ENCODE measurements at regions not wholly inside any gene's neighbourhood (a gene's known extent, or its start where the extent isn't known, plus 50 kb on each side); places are given as distances from the start of the nearest gene placed in this dataset.
"Not testable (repeated sequence)": the region's sequence is repeated elsewhere in the genome, so short reads cannot be mapped to it uniquely, and the experiment has no call there.

GRCh38 chr1:194033646-194034045, 847.2 kb upstream of the B3GALT2 start:
- DNase-seq, result no peak

DNA sequence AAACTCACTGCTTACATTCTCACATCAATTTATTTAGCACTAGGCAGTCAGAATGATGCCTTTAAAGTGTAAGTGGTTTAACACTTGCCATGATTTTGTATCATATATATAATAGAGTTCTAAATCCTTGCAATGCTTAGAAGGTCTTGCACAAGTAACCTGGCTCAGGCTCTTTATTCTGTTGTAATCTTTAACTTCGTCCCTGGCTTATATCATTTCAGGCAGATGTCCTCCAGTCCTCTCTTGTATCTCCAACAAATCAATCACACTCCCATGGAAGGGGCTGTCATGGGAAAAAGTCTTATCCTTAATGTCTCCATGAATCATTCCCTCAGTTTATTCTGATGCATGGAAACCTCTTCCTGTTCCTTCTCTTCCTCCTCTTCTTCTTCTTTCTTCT, 841.6 kb upstream of the B3GALT2 start:
- DNase-seq, result no peak

DNA sequence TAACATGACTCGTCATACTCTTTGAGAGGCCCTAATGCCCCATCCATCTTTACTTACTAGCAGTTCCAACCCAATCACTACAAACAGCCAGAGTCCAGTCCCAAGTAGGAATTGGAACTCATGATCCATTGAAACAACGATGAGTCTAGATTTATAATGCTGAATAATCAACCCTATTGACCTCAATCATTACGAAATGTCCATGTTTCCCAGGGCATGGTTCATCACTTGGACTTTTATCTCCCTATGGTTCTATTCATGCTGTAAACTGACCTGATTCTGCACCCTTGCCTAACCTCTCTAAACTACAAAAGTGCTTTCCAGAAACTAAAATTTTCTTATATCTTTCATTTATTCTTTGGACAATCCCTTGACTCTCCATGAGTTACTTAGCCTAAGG, 840.0 kb upstream of the B3GALT2 start:
- DNase-seq, result no peak

- DNase-seq, result no peak
Observed at GRCh38 chr1:194024659-194025058, 838.2 kb upstream of the B3GALT2 start.

DNA sequence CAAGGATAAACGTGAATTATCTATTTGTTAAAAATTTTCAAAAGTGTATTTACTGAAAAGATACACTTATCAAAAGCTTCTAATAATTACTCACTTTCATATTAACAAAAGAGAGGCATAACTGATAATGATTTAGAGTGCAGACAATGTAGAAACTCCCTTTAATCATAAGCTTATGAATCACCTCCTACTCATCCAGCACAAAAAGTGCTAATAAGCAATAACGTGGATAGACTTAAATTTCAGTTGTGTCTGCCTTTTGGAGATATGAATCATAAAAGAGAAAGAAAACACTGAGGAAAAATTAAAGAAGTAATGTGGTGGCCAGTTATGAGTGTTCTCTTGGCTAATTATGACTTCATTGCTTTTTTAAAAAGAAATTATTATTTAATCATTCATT, 827.6 kb upstream of the B3GALT2 start:
- no peak for DNase-seq

GRCh38 chr1:194013561-194013960, 827.1 kb upstream of the B3GALT2 start:
- DNase-seq, result no peak

DNA sequence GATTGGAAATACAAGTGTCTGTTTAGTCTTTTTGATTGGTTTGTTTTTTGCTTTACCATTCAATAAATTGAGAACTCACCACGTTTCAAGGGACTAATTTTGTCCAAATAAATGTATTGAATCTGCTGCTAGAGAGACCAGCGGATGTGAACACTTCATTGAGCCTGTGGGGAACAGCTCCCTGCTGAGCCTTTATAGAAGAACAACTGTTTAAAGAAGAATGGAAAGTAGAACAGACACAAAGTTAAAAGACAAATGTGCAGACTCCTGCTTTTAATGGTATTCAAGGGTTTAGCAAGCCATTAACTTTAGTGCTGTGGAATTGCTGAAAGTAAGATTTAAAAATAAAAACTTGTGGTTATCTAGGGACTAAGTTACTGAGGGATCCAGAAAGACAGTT, 817.7 kb upstream of the B3GALT2 start:
- no peak for DNase-seq

- not testable (repeated sequence) for DNase-seq
Observed at GRCh38 chr1:194001726-194002350, 815.4 kb upstream of the B3GALT2 start.

DNA sequence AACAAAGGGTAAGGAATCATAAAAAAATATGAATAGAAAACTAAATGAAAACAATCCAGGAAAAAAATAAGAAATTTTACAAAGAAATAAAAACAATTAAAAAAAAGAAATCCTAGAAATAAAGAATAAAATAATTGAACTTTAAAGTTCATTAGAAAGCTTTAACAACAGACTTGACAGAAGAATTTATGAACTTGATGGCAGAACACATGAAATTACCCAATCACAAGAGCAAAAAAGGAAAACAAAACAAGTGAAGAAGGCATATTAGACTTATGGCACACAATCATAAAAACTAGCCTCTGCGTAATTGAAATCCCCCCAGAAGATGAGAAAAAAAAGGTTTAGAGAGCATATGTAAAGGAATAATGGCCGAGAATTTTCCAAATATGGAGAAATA, 802.5 kb upstream of the B3GALT2 start:
- DNase-seq, result no peak

DNA sequence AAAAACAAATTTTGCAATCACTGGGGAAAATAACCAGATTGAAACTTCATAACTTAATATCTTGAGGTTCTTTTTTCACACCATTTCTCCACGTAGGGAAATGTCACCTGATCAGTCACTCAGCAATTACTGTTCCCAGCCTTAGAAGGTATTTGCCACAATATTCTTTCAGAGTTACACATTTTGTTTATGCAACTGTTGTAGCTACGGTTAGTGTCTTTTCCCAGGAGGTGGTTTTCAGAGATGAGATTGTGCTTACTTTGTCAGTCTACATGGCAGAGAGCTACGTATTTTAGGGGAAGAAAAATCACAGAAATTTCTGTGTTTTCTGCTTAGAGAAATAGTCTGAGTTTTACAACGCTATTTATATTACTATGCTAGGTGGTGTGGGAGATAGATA, 792.8 kb upstream of the B3GALT2 start:
- DNase-seq, result no peak

DNA sequence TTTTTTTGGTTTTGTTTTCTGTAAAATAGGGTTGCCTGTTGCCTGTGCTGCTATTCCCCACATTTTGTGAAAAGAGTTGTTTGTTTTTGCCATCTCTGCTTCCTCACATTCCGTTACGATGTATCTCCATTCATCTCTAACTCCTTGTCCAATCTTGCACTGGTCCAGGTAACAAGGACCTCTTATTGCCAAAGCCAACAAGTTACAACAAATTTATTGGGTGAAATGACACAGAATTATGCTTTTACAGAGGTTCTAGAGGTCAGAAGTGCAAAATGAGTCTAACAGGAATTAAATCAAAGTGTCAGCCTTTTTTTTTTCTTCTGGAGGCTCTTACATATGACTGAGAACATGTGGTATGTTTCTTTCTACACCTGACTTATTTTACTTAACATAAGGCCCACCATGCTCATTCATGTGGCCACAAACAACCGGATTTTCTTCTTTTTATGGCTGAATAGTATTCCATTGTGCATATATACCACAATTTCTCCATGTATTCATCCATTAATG, 787.9 kb upstream of the B3GALT2 start:
- DNase-seq, result no peak

DNA sequence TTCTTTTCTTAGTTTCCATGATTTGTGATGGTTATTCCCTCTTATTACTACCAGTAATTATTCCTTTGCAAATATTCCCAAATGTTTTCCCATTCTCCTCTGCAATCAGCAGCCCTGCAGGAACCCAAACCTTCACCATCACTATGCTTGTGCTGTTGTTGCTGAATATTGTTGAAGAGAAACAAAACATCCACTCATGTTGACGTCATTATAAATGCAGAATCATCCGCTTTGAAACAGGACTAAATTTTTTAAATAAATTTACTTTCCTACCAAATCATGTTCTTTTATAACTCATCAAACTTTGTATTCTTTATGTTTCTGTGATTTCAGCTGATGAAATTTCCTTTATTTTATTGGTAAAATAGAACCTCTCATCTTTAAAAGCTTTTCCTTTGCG, 787.0 kb upstream of the B3GALT2 start:
- DNase-seq, result no peak

DNA sequence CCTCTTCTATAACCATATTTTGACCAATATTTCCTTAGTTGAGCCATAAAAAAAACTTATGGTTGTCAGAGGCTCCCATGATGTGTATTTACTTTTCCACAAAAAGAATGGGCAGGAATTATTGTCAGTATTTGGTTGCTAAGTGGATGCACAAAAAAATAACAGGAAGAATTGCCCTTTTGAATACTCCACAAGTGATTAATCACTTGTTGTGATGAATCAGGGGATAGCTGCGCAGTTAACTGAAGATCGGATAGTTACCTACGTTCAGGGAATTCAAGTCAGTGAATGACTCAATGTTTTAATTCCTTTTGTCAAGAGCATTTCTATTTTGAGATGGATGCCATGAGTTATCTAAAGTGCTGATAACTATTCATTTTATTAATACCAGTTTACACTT, 785.2 kb upstream of the B3GALT2 start:
- DNase-seq, result no peak

DNA sequence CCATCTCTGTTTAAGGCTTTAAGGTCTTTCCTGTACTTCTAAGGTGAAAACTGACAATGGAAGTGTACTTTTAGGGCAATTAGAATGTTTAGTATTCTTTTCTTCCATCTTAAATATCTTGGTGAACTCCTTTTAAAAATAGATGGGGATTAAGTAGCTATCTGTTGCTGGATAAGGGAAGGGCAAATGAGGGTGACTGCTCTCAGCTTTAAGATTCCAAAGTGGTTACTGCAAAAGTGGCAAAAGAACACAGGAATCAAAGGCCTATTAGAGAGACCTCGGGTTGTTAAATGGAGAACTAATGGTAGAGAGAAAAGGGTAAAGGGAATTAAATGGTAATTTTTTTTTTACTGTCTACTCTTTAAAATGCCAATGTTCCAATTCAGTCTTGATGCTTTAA, 774.1 kb upstream of the B3GALT2 start:
- no peak for DNase-seq

- DNase-seq, result no peak
Observed at GRCh38 chr1:193960040-193960439, 773.6 kb upstream of the B3GALT2 start.

DNA sequence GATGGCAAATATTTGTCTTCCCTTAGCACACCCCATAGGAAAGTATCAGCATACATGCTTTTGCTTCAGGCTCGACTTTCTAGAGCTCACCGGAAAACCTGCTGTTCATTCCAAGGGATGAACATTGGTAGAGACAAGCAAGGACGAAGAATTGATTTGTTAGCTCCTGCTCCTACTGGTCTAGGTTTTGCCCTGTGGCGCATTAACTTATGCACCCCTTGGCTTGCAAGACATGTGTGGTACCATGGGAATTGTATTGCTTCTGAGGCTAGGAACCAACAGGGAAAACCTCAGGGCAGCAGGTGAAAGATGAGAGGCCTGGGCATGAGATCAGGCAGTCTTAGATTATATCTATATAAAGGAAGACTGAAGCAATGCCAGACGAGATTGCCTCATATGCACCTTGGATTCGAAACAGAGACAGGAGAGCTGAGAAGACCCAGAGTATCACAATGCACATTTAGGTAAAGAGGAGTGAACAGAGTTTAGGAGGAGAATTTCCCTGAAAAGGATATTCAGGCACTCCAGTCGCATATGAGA, 771.2 kb upstream of the B3GALT2 start:
- DNase-seq, result no peak

DNA sequence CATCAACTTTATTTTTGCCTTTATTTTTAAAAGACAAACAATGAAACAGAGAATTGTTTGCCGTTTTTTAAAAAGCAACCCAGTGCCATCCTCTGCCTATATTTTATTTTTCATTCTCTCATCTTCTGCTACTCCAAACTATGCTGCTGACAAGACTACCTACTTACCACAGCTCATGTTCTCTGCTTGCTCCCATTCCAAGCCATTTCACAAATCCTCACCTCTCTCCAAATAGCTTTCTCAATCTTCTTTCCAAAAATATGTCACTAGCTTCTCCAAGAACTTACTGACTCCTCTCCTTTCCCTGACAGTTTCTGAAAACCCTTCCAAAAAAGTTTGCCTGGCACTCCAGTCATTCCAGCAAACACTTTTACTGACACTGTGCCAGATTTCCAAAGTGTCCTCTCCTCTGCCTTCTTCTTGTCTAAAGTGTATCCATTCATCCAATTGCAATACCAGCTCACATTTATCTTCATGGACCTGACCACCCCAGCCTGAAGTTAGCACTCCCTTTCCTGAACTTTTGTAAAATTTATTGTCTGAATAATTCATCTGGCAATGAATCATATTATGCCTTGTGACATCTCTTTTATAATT, 766.5 kb upstream of the B3GALT2 start:
- no peak for DNase-seq

- DNase-seq, result no peak
Observed at GRCh38 chr1:193951984-193952383, 765.6 kb upstream of the B3GALT2 start.

DNA sequence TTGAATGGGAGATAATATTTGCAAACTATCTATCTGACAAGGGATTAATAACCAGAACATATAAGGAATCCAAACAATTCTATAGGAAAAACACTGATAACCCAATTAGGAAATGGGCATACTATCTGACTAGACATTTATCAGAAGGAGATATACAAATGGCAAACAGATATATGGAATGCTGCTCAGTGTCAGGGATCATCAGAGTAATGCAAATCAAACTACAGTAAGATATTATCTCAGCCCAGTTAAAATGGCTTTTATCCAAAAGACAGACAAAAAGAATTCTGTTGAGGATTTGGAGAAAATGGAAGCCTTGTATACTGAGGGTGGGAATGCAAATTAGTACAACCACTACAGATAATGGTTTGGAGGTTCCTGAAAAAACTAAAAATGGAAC, 758.0 kb upstream of the B3GALT2 start:
- DNase-seq, result no peak

GRCh38 chr1:193940176-193940575, 753.8 kb upstream of the B3GALT2 start:
- DNase-seq, result no peak

- DNase-seq, result no peak
Observed at GRCh38 chr1:193939585-193939984, 753.2 kb upstream of the B3GALT2 start.

- no peak for DNase-seq
Observed at GRCh38 chr1:193937308-193937707, 750.9 kb upstream of the B3GALT2 start.

DNA sequence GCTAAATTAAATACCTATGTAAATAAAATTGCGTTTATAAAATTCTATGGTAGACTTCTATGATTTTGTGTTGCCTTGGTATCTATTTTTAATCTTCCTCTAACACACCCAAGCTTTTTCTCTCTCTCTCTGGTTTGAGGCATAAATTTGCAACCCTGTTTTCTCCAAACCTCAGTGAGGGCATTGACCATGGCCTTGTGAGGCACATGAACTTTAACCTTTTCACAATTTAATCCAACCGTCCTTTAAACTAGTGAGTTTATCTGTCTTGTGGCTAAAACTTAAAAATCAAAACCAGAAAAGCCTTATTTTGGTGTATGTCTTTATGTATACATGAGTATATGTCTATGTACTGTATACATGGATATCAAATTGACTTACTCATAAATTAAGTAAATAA, 746.6 kb upstream of the B3GALT2 start:
- no peak for DNase-seq

DNA sequence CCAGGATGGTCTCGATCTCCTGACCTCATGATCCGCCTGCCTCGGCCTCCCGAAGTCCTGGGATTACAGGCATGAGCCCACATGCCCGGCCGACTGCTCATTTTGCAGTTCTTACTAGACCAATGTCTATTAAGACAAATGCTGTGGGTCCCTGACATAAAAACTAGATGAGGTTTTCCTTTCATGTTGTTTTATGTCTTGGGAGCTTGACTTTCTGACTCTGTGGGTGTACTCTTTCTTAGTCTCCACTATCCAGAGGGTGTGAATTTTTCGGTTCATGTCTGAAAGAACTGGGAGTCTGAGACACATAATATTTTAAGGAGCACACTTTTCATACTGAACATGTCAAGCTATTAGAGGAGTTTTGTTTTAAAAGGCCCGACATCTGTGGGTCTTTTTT, 744.9 kb upstream of the B3GALT2 start:
- DNase-seq, result no peak
